C4-2B (cell line): ENCODE measurements at regions not wholly inside any gene's neighbourhood (a gene's known extent, or its start where the extent isn't known, plus 50 kb on each side); places are given as distances from the start of the nearest gene placed in this dataset.
"Not testable (repeated sequence)": the region's sequence is repeated elsewhere in the genome, so short reads cannot be mapped to it uniquely, and the experiment has no call there.

Experiments used
- CTCF ChIP-seq: fragments of 450-650 bp; conservative IDR thresholded peaks from 2 replicates; pipeline ENCODE4 v1.5.1; 2017; ENCODE audit warnings: mild to moderate bottlenecking
- ZFX ChIP-seq: fragments of 450-650 bp; IDR thresholded peaks from 2 replicates; pipeline ENCODE4 v1.6.1; 2017

GRCh38 chr2:158884552-158884951 lies 83.9 kb upstream of the TANC1 start:
- not testable (repeated sequence) for TF ChIP-seq CTCF, ZFX
